ENCODE measurements at regions not wholly inside any gene's neighbourhood (a gene's known extent, or its start where the extent isn't known, plus 50 kb on each side); places are given as distances from the start of the nearest gene placed in this dataset.
"Not testable (repeated sequence)": the region's sequence is repeated elsewhere in the genome, so short reads cannot be mapped to it uniquely, and the experiment has no call there.

- DNase-seq (ENCODE audit: insufficient read length, low spot score) = no peak
These were observed 377.0 kb upstream of the NOX3 start for GRCh38 chr6:155832596-155832995.

GRCh38 chr6:155830531-155830930 is 374.9 kb upstream of the NOX3 start:
- FAIRE-seq (no peak), DNase-seq (ENCODE audit: insufficient read length, low spot score) (no peak)

More at GRCh38 chr6:155832596-155832995, 377.0 kb upstream of the NOX3 start:
- FAIRE-seq = no peak

- DNase-seq (ENCODE audit: insufficient read length, low spot score) = no peak
- no peak for FAIRE-seq
These were observed 374.0 kb upstream of the NOX3 start for GRCh38 chr6:155829646-155830045.

- DNase-seq (ENCODE audit: insufficient read length, low spot score) (no peak), FAIRE-seq (no peak)
These were observed 373.4 kb upstream of the NOX3 start for GRCh38 chr6:155828989-155829388.

GRCh38 chr6:155818698-155819097 is 363.1 kb upstream of the NOX3 start:
- no peak for FAIRE-seq
- DNase-seq (ENCODE audit: insufficient read length, low spot score) = no peak

GRCh38 chr6:155813548-155813947 is 357.9 kb upstream of the NOX3 start:
- DNase-seq (ENCODE audit: insufficient read length, low spot score) (no peak), FAIRE-seq (no peak)

- FAIRE-seq (no peak), DNase-seq (ENCODE audit: insufficient read length, low spot score) (no peak)
These were observed 351.6 kb upstream of the NOX3 start for GRCh38 chr6:155807243-155807642.

GRCh38 chr6:155801046-155801445 is 345.4 kb upstream of the NOX3 start:
- FAIRE-seq (no peak), DNase-seq (ENCODE audit: insufficient read length, low spot score) (no peak)

GRCh38 chr6:155798876-155799275 is 343.2 kb upstream of the NOX3 start:
- DNase-seq (ENCODE audit: insufficient read length, low spot score); FAIRE-seq: not testable (repeated sequence)

- FAIRE-seq = no peak
These were observed 339.6 kb upstream of the NOX3 start for GRCh38 chr6:155795173-155795796.

GRCh38 chr6:155791891-155792290 is 336.3 kb upstream of the NOX3 start:
- DNase-seq (ENCODE audit: insufficient read length, low spot score) (no peak), FAIRE-seq (no peak)

More at GRCh38 chr6:155795173-155795796, 339.6 kb upstream of the NOX3 start:
- no peak for DNase-seq (ENCODE audit: insufficient read length, low spot score)

GRCh38 chr6:155791186-155791585 is 335.5 kb upstream of the NOX3 start:
- DNase-seq (ENCODE audit: insufficient read length, low spot score) = no peak
- FAIRE-seq = no peak

GRCh38 chr6:155787168-155787567 is 331.5 kb upstream of the NOX3 start:
- no peak for DNase-seq (ENCODE audit: insufficient read length, low spot score)
- no peak for FAIRE-seq

- FAIRE-seq = no peak
These were observed 330.9 kb upstream of the NOX3 start for GRCh38 chr6:155786528-155786927.

GRCh38 chr6:155782739-155783459 is 327.3 kb upstream of the NOX3 start:
- no peak for FAIRE-seq
- no peak for DNase-seq (ENCODE audit: insufficient read length, low spot score)

More at GRCh38 chr6:155786528-155786927, 330.9 kb upstream of the NOX3 start:
- DNase-seq (ENCODE audit: insufficient read length, low spot score) = no peak

- FAIRE-seq (no peak), DNase-seq (ENCODE audit: insufficient read length, low spot score) (no peak)
These were observed 326.7 kb upstream of the NOX3 start for GRCh38 chr6:155782320-155782731.

- no peak for FAIRE-seq
- no peak for DNase-seq (ENCODE audit: insufficient read length, low spot score)
These were observed 323.8 kb upstream of the NOX3 start for GRCh38 chr6:155779456-155779855.

GRCh38 chr6:155778336-155778735 is 322.7 kb upstream of the NOX3 start:
- DNase-seq (ENCODE audit: insufficient read length, low spot score) = no peak
- FAIRE-seq = no peak

GRCh38 chr6:155771822-155772221 is 316.2 kb upstream of the NOX3 start:
- FAIRE-seq (no peak), DNase-seq (ENCODE audit: insufficient read length, low spot score) (no peak)

- no peak for DNase-seq (ENCODE audit: insufficient read length, low spot score)
- FAIRE-seq = no peak
These were observed 315.2 kb upstream of the NOX3 start for GRCh38 chr6:155770856-155771255.

- no peak for DNase-seq (ENCODE audit: insufficient read length, low spot score)
- no peak for FAIRE-seq
These were observed 314.7 kb upstream of the NOX3 start for GRCh38 chr6:155770313-155770712.

Measured in GM19239 (cell line).